NCI-H1930 (cell line): ENCODE measurements at regions not wholly inside any gene's neighbourhood (a gene's known extent, or its start where the extent isn't known, plus 50 kb on each side); places are given as distances from the start of the nearest gene placed in this dataset.

ENCODE experiments used
- DNase-seq, 2 experiments: peaks; one replicate each; lab custom pipeline; 2025; lab: John Stamatoyannopoulos, UW

DNA sequence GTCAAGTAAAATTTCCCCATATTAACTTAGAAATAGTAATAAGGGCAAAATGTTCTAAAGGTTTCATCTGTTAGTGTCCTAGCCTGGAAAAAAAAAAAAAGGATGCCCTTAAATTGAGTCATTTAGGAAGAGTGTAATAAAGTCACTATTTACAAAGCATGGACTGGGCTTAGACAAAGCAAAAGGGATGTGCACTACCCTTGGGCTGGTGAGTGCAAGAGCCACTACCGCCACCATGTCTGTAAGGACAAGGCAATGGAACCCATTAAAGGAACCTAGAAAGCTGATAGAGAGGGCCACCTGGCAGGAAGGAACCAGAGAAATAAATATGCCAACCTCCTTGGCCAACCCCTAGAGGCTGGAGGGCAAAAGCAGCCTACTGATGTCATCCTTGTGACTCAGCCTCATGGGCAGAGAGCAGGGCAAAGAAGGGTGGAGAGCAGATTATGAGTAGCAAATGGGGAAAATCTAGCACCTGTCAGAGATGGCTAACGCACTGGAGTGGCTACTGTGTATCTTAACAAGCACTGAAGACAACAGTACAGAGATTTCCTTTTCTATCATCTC lies 59.5 kb upstream of the FUT8 start:
- no peak for DNase-seq

DNA sequence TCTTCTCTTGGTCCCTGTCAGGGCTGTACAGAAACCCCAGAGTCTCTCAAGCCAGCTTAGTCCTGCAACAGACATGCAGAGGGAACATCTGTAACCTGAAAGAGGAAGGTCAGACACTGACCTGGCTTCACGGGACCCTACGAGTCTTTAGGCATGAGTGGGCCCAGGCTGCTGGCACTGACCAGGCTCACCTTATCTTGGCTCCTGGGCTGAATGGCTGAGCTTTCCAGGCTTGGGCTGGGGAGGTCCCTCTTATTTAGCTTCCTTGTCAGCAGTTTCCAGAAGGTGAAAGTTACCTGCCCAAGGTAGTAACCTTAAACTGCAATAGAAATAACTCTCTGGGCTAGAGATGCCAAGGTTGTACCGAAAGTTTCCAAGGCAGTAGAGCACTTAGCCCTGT lies 58.4 kb upstream of the FUT8 start:
- DNase-seq = no peak

DNA sequence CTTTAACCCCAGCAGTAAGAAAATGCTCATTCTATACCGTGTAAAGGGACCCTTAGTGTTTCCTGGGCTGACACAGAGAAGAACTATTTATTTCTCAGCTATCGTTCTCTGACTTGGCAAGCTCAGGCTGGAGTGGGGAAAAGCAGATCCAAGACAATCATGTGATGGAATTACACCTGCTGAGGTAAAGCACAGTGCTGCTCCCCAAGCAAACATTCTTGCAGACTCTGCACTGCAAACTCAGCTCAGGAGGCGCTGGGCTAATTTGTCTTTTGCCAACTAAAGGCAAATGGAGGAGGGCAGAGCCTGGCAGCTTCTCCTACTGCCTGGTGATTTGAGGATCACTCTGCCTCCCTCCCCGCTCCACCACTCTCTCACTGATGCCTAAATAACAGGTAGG lies 57.8 kb upstream of the FUT8 start:
- no peak for DNase-seq

DNA sequence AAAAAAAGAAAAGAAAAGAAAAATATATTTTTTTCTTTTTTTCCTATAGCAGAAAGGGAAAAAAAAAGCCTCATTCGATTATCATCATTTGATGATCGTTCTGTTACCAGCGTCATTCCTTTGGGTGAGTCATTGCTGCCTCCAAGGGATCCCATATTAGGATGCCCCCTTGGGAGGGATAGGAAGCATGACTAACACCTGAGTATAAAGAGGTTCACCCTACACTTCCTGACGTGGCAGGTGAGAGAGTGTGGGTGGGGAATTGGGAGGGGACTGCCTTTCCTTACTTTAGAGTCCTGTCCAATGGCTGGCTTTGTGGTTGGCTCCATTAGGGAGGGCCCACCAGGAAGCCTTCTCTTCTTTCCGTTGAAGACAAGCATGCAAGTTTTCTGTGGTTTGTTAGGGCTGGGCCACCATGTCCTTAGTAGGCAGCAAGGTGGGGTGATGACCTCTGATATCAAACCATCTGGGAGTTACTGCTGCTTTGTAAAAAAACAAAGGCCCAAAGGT lies 56.1 kb upstream of the FUT8 start:
- DNase-seq = no peak

DNA sequence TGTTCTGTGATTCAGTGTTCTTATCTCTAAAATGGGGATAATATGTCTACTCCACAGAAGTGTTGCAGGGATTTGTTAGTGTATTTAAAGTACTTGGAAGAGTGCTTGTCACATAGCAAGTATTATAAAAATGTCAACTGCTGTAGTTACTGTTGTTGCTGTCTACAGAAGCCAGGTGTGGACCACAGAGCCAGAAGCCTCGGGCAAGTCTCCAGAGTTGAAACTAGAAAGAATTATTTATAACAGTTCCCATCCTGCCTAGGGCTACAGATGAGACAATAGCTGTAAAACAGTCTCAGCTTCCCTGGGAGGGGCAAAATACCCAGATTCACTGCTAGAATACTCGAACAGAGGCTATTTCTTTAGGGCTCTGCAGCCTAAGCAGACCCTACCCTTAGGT lies 55.4 kb upstream of the FUT8 start:
- DNase-seq = no peak

DNA sequence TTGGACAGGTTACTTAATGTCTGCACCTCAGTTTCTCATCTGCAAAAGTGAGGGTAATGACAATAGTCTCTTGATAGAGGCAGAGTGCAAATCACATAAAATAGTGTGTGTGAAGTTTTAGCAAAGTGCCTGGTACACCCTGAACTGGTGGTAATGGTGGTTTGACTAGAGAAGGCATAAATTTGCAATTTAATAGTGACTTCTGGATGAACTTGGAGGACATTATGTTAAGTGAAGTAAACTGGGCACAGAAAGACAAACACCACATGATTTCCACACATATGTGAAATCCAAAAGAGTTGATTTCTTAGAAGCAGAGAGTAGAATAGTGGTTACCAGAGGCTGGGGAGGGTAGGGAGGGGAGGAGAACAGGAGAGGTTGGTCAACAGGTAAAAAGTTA lies 54.8 kb upstream of the FUT8 start:
- no peak for DNase-seq

DNA sequence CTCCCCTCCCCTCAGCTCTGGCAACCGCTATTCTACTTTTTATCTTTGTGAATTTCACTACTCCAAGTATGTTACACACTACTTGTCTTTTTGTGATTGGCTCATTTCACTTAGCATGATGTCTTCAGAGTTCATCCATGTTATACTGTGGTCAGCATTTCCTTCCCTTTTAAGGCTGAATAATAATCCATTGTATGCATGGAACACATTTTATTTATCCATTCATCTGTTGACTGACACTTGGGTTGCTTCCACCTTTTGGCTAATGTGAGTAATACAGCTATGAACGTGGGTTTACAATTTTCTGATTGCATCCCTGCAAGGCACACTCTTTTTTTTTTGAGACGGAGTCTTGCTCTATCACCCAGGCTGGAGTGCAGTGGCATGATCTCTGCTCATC lies 53.0 kb upstream of the FUT8 start:
- no peak for DNase-seq

DNA sequence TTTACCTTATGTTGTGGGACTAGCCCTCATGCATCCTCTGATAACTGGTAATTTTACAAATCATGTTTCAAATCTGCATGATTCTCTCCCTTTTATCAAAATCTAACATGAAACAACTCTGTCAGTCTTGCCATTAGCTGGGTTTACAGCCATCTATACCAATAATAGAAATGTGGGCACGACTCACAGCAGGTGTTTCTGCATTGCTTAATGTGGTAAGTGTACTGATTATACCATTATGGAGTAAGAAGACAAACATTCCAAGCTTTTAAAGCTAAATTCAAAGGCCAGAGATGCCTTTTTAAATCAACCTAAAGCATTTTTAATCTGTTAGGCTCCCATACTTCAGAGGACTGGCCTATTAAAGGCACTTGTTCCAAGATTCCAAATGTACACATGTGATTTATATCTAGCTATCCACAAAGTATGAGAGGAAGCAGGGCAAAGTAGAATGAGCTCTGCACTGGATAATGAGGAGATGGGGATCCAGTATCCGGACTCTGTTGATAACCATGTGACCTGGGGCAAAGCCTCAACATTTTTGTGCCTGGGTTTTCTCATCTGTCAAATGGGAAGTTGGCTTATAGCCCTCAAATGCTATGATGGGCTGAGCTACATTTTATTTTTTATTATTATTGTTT lies 52.3 kb upstream of the FUT8 start:
- no peak for DNase-seq

DNA sequence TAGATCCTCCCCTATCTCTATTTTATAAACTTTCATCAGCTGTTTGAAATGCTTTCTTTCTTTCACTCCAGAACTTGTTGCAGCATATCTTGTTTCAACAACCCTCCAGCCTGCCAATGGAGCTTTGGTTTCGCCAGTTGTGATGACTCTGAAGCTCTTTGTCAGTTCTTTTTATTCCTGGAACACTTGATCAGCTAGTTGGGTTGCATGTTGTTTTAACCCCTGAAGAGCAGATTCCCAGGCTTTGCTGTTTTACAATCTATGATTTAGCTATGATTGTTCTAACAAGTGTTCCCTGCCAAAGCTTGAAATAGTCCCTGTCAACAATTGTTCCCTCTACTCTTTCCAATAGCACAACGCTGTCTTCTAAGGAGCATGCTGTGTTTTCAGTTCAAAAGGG lies 50.6 kb upstream of the FUT8 start:
- DNase-seq = no peak
